SU-DHL-6 (cell line): ENCODE measurements at regions not wholly inside any gene's neighbourhood (a gene's known extent, or its start where the extent isn't known, plus 50 kb on each side); places are given as distances from the start of the nearest gene placed in this dataset.

Source experiments
- CTCF ChIP-seq: fragments of 200-600 bp; sonication (generic); IDR thresholded peaks from one replicate; pipeline ENCODE4 v1.5.1; 2017; ENCODE audit warnings: antibody characterized with exemption, mild to moderate bottlenecking, low read length, moderate library complexity; ENCODE audit not compliant: insufficient read depth, poor library complexity, severe bottlenecking
- EZH2phosphoT487 ChIP-seq: fragments of 200-600 bp; sonication (generic), shearing (Covaris generic); conservative IDR thresholded peaks from 2 replicates; pipeline ENCODE4 v1.6.1; 2018; ENCODE audit warnings: mild to moderate bottlenecking, antibody characterized with exemption, low read length, moderate library complexity, mixed read lengths

- no peak for TF ChIP-seq CTCF
- no peak for TF ChIP-seq EZH2phosphoT487
Observed at GRCh38 chr12:108016022-108016564, 113.0 kb upstream of the WSCD2 start.
